ENCODE measurements at regions not wholly inside any gene's neighbourhood (a gene's known extent, or its start where the extent isn't known, plus 50 kb on each side); places are given as distances from the start of the nearest gene placed in this dataset.

DNA sequence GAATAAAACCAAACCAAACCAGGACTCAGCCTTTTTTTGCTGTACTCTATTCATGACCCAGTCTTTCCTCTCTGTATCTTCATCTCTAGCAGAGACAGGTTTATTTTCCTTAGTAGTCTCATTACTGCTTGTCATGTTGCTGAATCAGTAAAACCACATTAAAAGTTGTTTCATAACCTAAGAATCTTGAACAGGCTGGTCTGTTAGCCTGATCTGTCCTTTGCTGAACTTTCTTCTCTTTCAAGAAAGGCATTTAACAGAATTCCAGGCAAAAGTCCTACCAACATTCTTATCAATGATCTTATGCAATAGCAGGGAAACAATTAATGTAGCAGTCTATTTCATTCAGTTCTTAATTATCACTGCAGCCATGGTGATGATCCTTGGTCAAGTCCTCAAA lies 197.7 kb downstream of the CASP12 start:
- DNase-seq (ENCODE audit: low spot score): no peak
- H3K27ac ChIP-seq (ENCODE audit: extremely low read length, insufficient read depth, low read length): no peak overlapping the region
- H3K9me3 ChIP-seq (ENCODE audit: low read length): no peaks in the 10 kb centered on the region
- no peak overlapping the region for H3K9ac ChIP-seq (ENCODE audit: insufficient read depth, low read depth, low read length)
- H3K4me2 ChIP-seq (ENCODE audit: low read depth, low read length): no peak overlapping the region
- no peaks in the 10 kb centered on the region for H3K27me3 ChIP-seq (ENCODE audit: control insufficient read depth in 1 of 2, insufficient read depth in 2 of 2, low read length in 2 of 2)
- H3K4me3 ChIP-seq (replicated peaks in 1 of 3; ENCODE audit: insufficient read depth in 1 of 3, low read depth in 2 of 3, low read length in 3 of 3): no peak overlapping the region
- no peak for FAIRE-seq
- no peak overlapping the region for H2AFZ ChIP-seq (ENCODE audit: low read length)
- no peaks in the 10 kb centered on the region for H3K36me3 ChIP-seq (replicated peaks in 1 of 2; ENCODE audit: control insufficient read depth in 1 of 2, insufficient read depth in 2 of 2, low read length in 2 of 2)
- in situ Hi-C loops (cut with HindIII; ENCODE audit: extremely low pct_ligation_motif_present, low pct_unique_long_range_greater_than_20kb) (no loop called here), intact Hi-C loops (cut with micrococcal nuclease; ENCODE audit: unreplicated experiment) (no loop called here)
- BruUV-seq (replicated peaks): no TSS peak
- ChIA-PET POLR2A (no interaction called here), CTCF (ENCODE audit: low intra/inter-chr PET ratio, low total read pairs) (no interaction called here)
- no peaks in the 10 kb centered on the region for H3K4me1 ChIP-seq (ENCODE audit: insufficient read depth, low read length)
- no peaks in the 10 kb centered on the region for H4K20me1 ChIP-seq (ENCODE audit: insufficient read depth, low read length)
- no peak for ATAC-seq
- H3K79me2 ChIP-seq (ENCODE audit: insufficient read depth, low read length): no peaks in the 10 kb centered on the region
- TF ChIP-seq GATA4 (IDR thresholded peaks at IDR 0.05; ENCODE audit: borderline replicate concordance, low read depth): no peak
- TF ChIP-seq FIP1L1 (IDR thresholded peaks at IDR 0.05; ENCODE audit: borderline replicate concordance, insufficient read depth, low read depth, low read length): no peak
- TF ChIP-seq ZNF773 (CRISPR knock-in tag; IDR thresholded peaks at IDR 0.05; ENCODE audit: borderline replicate concordance): no peak
- no peak for TF ChIP-seq SMAD9 (CRISPR knock-in tag; IDR thresholded peaks at IDR 0.05)
- TF ChIP-seq, protein P1, sequence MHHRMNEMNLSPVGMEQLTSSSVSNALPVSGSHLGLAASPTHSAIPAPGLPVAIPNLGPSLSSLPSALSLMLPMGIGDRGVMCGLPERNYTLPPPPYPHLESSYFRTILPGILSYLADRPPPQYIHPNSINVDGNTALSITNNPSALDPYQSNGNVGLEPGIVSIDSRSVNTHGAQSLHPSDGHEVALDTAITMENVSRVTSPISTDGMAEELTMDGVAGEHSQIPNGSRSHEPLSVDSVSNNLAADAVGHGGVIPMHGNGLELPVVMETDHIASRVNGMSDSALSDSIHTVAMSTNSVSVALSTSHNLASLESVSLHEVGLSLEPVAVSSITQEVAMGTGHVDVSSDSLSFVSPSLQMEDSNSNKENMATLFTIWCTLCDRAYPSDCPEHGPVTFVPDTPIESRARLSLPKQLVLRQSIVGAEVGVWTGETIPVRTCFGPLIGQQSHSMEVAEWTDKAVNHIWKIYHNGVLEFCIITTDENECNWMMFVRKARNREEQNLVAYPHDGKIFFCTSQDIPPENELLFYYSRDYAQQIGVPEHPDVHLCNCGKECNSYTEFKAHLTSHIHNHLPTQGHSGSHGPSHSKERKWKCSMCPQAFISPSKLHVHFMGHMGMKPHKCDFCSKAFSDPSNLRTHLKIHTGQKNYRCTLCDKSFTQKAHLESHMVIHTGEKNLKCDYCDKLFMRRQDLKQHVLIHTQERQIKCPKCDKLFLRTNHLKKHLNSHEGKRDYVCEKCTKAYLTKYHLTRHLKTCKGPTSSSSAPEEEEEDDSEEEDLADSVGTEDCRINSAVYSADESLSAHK (CRISPR knock-in tag; IDR thresholded peaks at IDR 0.05; ENCODE audit: borderline replicate concordance): no peak
- TF ChIP-seq, protein P2, sequence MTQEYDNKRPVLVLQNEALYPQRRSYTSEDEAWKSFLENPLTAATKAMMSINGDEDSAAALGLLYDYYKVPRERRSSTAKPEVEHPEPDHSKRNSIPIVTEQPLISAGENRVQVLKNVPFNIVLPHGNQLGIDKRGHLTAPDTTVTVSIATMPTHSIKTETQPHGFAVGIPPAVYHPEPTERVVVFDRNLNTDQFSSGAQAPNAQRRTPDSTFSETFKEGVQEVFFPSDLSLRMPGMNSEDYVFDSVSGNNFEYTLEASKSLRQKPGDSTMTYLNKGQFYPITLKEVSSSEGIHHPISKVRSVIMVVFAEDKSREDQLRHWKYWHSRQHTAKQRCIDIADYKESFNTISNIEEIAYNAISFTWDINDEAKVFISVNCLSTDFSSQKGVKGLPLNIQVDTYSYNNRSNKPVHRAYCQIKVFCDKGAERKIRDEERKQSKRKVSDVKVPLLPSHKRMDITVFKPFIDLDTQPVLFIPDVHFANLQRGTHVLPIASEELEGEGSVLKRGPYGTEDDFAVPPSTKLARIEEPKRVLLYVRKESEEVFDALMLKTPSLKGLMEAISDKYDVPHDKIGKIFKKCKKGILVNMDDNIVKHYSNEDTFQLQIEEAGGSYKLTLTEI (CRISPR knock-in tag; conservative IDR thresholded peaks at IDR 0.05): no peak
- TF ChIP-seq FOXP1 (IDR thresholded peaks at IDR 0.05): no peak
- TF ChIP-seq FOXP1 (CRISPR knock-in tag; IDR thresholded peaks at IDR 0.05): no peak
- TF ChIP-seq ZNF205 (CRISPR knock-in tag; IDR thresholded peaks at IDR 0.05): no peak
- no peak for TF ChIP-seq MAFF (IDR thresholded peaks at IDR 0.05; ENCODE audit: low read depth, low read length)
- TF ChIP-seq ZFP82 (CRISPR knock-in tag; IDR thresholded peaks at IDR 0.05; ENCODE audit: borderline replicate concordance): no peak
- no peak for TF ChIP-seq TOE1 (CRISPR knock-in tag; IDR thresholded peaks at IDR 0.05)
- TF ChIP-seq, protein P3, sequence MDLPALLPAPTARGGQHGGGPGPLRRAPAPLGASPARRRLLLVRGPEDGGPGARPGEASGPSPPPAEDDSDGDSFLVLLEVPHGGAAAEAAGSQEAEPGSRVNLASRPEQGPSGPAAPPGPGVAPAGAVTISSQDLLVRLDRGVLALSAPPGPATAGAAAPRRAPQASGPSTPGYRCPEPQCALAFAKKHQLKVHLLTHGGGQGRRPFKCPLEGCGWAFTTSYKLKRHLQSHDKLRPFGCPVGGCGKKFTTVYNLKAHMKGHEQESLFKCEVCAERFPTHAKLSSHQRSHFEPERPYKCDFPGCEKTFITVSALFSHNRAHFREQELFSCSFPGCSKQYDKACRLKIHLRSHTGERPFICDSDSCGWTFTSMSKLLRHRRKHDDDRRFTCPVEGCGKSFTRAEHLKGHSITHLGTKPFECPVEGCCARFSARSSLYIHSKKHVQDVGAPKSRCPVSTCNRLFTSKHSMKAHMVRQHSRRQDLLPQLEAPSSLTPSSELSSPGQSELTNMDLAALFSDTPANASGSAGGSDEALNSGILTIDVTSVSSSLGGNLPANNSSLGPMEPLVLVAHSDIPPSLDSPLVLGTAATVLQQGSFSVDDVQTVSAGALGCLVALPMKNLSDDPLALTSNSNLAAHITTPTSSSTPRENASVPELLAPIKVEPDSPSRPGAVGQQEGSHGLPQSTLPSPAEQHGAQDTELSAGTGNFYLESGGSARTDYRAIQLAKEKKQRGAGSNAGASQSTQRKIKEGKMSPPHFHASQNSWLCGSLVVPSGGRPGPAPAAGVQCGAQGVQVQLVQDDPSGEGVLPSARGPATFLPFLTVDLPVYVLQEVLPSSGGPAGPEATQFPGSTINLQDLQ (CRISPR knock-in tag; IDR thresholded peaks at IDR 0.05): no peak
- no peak for TF ChIP-seq MZF1 (CRISPR knock-in tag; IDR thresholded peaks at IDR 0.05; ENCODE audit: borderline replicate concordance)
- no peak for TF ChIP-seq ZNF441 (CRISPR knock-in tag; IDR thresholded peaks at IDR 0.05; ENCODE audit: borderline replicate concordance)
- TF ChIP-seq, protein P4, sequence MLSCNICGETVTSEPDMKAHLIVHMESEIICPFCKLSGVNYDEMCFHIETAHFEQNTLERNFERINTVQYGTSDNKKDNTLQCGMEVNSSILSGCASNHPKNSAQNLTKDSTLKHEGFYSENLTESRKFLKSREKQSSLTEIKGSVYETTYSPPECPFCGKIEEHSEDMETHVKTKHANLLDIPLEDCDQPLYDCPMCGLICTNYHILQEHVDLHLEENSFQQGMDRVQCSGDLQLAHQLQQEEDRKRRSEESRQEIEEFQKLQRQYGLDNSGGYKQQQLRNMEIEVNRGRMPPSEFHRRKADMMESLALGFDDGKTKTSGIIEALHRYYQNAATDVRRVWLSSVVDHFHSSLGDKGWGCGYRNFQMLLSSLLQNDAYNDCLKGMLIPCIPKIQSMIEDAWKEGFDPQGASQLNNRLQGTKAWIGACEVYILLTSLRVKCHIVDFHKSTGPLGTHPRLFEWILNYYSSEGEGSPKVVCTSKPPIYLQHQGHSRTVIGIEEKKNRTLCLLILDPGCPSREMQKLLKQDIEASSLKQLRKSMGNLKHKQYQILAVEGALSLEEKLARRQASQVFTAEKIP (CRISPR knock-in tag; IDR thresholded peaks at IDR 0.05; ENCODE audit: borderline replicate concordance): no peak
- no peak for TF ChIP-seq ZNF713 (CRISPR knock-in tag; IDR thresholded peaks at IDR 0.05)
